HCT116 (cell line): ENCODE measurements at regions not wholly inside any gene's neighbourhood (a gene's known extent, or its start where the extent isn't known, plus 50 kb on each side); places are given as distances from the start of the nearest gene placed in this dataset.

ENCODE experiments used
- POLR2A ChIP-seq: IDR thresholded peaks from 2 replicates; pipeline ENCODE4 v1.7.0; 2011; ENCODE audit warnings: borderline replicate concordance; ENCODE audit not compliant: insufficient read depth, insufficient read length; ENCODE audit errors: extremely low read depth
- TF ChIP-seq, protein P1 (sequence below), 3 experiments: fragments of 200-600 bp in 1 of 3; sonication (generic) in 1 of 3; IDR thresholded peaks in 2 of 3; conservative IDR thresholded peaks in 1 of 3; 2 replicates each; pipeline ENCODE4 v1.5.1; 2012 to 2017; ENCODE audit warnings: low read depth in 2 of 3, low read length in 2 of 3, antibody characterized with exemption in 1 of 3, borderline replicate concordance in 1 of 3, control low read depth in 1 of 3, mild to moderate bottlenecking in 1 of 3, mixed read lengths in 1 of 3, mixed run types in 1 of 3, moderate library complexity in 1 of 3; ENCODE audit not compliant: insufficient read depth in 1 of 3

DNA sequence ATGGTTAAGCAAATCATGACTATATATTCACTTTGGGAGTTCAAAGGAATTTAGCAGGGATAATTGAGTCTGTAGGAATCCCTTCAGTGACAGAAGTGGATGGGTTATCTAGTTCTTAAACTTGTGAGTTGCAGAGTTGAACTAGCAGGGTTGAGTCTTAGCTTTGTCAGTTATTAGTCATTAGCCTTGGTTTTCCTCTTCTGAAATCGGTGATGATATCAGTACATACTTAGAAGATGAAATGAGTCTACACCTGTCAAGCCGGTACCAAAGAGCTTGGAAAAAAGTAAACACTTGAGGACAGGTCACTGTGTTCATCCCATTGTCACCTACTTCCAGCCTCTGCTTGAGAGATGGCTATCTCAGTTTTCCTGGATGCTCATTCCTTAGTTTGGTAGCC is 73.5 kb downstream of the BUB3 start:
- TF ChIP-seq, protein P1, sequence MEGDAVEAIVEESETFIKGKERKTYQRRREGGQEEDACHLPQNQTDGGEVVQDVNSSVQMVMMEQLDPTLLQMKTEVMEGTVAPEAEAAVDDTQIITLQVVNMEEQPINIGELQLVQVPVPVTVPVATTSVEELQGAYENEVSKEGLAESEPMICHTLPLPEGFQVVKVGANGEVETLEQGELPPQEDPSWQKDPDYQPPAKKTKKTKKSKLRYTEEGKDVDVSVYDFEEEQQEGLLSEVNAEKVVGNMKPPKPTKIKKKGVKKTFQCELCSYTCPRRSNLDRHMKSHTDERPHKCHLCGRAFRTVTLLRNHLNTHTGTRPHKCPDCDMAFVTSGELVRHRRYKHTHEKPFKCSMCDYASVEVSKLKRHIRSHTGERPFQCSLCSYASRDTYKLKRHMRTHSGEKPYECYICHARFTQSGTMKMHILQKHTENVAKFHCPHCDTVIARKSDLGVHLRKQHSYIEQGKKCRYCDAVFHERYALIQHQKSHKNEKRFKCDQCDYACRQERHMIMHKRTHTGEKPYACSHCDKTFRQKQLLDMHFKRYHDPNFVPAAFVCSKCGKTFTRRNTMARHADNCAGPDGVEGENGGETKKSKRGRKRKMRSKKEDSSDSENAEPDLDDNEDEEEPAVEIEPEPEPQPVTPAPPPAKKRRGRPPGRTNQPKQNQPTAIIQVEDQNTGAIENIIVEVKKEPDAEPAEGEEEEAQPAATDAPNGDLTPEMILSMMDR (IDR thresholded peaks at IDR 0.05 in 2 of 3, conservative IDR thresholded peaks at IDR 0.05 in 1 of 3; ENCODE audit: borderline replicate concordance in 1 of 3, insufficient read depth in 1 of 3, low read depth in 2 of 3, low read length in 2 of 3), result no peak
- TF ChIP-seq POLR2A, result no peak
